ENCODE measurements at regions not wholly inside any gene's neighbourhood (a gene's known extent, or its start where the extent isn't known, plus 50 kb on each side); places are given as distances from the start of the nearest gene placed in this dataset.

GRCh38 chr6:156315146-156315545 is 462.0 kb upstream of the ARID1B start:
- BruUV-seq (replicated peaks): no TSS peak
- TF ChIP-seq CTCF (IDR thresholded peaks at IDR 0.05; ENCODE audit: unreplicated experiment): no peak

GRCh38 chr6:156313037-156313436 is 464.1 kb upstream of the ARID1B start:
- Mint-ChIP-seq H3K9me3 (ENCODE audit: low read depth, unreplicated experiment) (peaks cover 5% of the 10 kb centered on the region), H3K4me3 (ENCODE audit: low read depth, unreplicated experiment) (no peak overlapping the region), H3K36me3 (ENCODE audit: insufficient read depth, unreplicated experiment) (no peaks in the 10 kb centered on the region), H3K27ac (ENCODE audit: unreplicated experiment) (no peak overlapping the region), H3K4me1 (ENCODE audit: low read depth, unreplicated experiment) (no peaks in the 10 kb centered on the region), H3K27me3 (ENCODE audit: unreplicated experiment) (no peaks in the 10 kb centered on the region)
- intact Hi-C loops (cut with micrococcal nuclease; ENCODE audit: unreplicated experiment): no loop called here
- CTCF ChIA-PET: no interaction called here
- BruUV-seq (replicated peaks): no TSS peak
- no peak for DNase-seq
- TF ChIP-seq CTCF (IDR thresholded peaks at IDR 0.05; ENCODE audit: unreplicated experiment): no peak

More at GRCh38 chr6:156315146-156315545, 462.0 kb upstream of the ARID1B start:
- Mint-ChIP-seq H3K9me3 (ENCODE audit: low read depth, unreplicated experiment) (peaks cover 5% of the 10 kb centered on the region), H3K36me3 (ENCODE audit: insufficient read depth, unreplicated experiment) (no peaks in the 10 kb centered on the region), H3K4me1 (ENCODE audit: low read depth, unreplicated experiment) (no peaks in the 10 kb centered on the region), H3K27ac (ENCODE audit: unreplicated experiment) (no peak overlapping the region), H3K27me3 (ENCODE audit: unreplicated experiment) (no peaks in the 10 kb centered on the region), H3K4me3 (ENCODE audit: low read depth, unreplicated experiment) (no peak overlapping the region)
- CTCF ChIA-PET: no interaction called here
- no peak for DNase-seq
- intact Hi-C loops (cut with micrococcal nuclease; ENCODE audit: unreplicated experiment): no loop called here

- no peak for TF ChIP-seq CTCF (IDR thresholded peaks at IDR 0.05; ENCODE audit: unreplicated experiment)
- Mint-ChIP-seq H3K9me3 (ENCODE audit: low read depth, unreplicated experiment) (peaks cover 2% of the 10 kb centered on the region), H3K27ac (ENCODE audit: unreplicated experiment) (no peak overlapping the region), H3K4me3 (ENCODE audit: low read depth, unreplicated experiment) (no peak overlapping the region), H3K4me1 (ENCODE audit: low read depth, unreplicated experiment) (no peaks in the 10 kb centered on the region), H3K36me3 (ENCODE audit: insufficient read depth, unreplicated experiment) (no peaks in the 10 kb centered on the region), H3K27me3 (ENCODE audit: unreplicated experiment) (no peaks in the 10 kb centered on the region)
- CTCF ChIA-PET: no interaction called here
- intact Hi-C loops (cut with micrococcal nuclease; ENCODE audit: unreplicated experiment): no loop called here
- no peak for DNase-seq
- no TSS peak for BruUV-seq (replicated peaks)
These were observed 465.9 kb upstream of the ARID1B start for GRCh38 chr6:156311291-156311690.

GRCh38 chr6:156310701-156311100 is 466.5 kb upstream of the ARID1B start:
- no peak for TF ChIP-seq CTCF (IDR thresholded peaks at IDR 0.05; ENCODE audit: unreplicated experiment)
- no peaks in the 10 kb centered on the region for H3K4me1 Mint-ChIP-seq (ENCODE audit: low read depth, unreplicated experiment)
- BruUV-seq (replicated peaks): no TSS peak
- intact Hi-C loops (cut with micrococcal nuclease; ENCODE audit: unreplicated experiment): no loop called here
- CTCF ChIA-PET: no interaction called here
- H3K4me3 Mint-ChIP-seq (ENCODE audit: low read depth, unreplicated experiment): no peak overlapping the region
- H3K27ac Mint-ChIP-seq (ENCODE audit: unreplicated experiment): no peak overlapping the region
- no peak for DNase-seq
- peaks cover 2% of the 10 kb centered on the region for H3K9me3 Mint-ChIP-seq (ENCODE audit: low read depth, unreplicated experiment)
- H3K36me3 Mint-ChIP-seq (ENCODE audit: insufficient read depth, unreplicated experiment): no peaks in the 10 kb centered on the region
- H3K27me3 Mint-ChIP-seq (ENCODE audit: unreplicated experiment): no peaks in the 10 kb centered on the region

GRCh38 chr6:156309017-156309416 is 468.2 kb upstream of the ARID1B start:
- Mint-ChIP-seq H3K27me3 (ENCODE audit: unreplicated experiment) (no peaks in the 10 kb centered on the region), H3K9me3 (ENCODE audit: low read depth, unreplicated experiment) (peaks cover 2% of the 10 kb centered on the region), H3K27ac (ENCODE audit: unreplicated experiment) (no peak overlapping the region), H3K4me1 (ENCODE audit: low read depth, unreplicated experiment) (no peaks in the 10 kb centered on the region), H3K36me3 (ENCODE audit: insufficient read depth, unreplicated experiment) (no peaks in the 10 kb centered on the region), H3K4me3 (ENCODE audit: low read depth, unreplicated experiment) (no peak overlapping the region)
- TF ChIP-seq CTCF (IDR thresholded peaks at IDR 0.05; ENCODE audit: unreplicated experiment): no peak
- BruUV-seq (replicated peaks): no TSS peak
- intact Hi-C loops (cut with micrococcal nuclease; ENCODE audit: unreplicated experiment): no loop called here
- no peak for DNase-seq
- CTCF ChIA-PET: no interaction called here
